HG03159 (cell line): ENCODE measurements at regions not wholly inside any gene's neighbourhood (a gene's known extent, or its start where the extent isn't known, plus 50 kb on each side); places are given as distances from the start of the nearest gene placed in this dataset.

Experiments used
- ATAC-seq: cut with Tn5 transposase; IDR thresholded peaks from one replicate; pipeline ENCODE4 v1.9.1; 2021; ENCODE audit warnings: mild to moderate bottlenecking, moderate library complexity; ENCODE audit not compliant: unreplicated experiment

GRCh38 chrX:106341823-106342222, 173.7 kb downstream of the PWWP3B start:
- no peak for ATAC-seq

- ATAC-seq: no peak
Observed at GRCh38 chrX:106356580-106356979, 188.5 kb downstream of the PWWP3B start.

GRCh38 chrX:106363214-106363613, 195.1 kb downstream of the PWWP3B start:
- no peak for ATAC-seq

- peak; percentile 73 for ATAC-seq
Observed at GRCh38 chrX:106378616-106379015, 210.5 kb downstream of the PWWP3B start.

- ATAC-seq: no peak
Observed at GRCh38 chrX:106391284-106391911, 220.4 kb upstream of the RADX start.

GRCh38 chrX:106392346-106392745, 219.4 kb upstream of the RADX start:
- no peak for ATAC-seq

GRCh38 chrX:106397788-106398538, 213.8 kb upstream of the RADX start:
- no peak for ATAC-seq

GRCh38 chrX:106401965-106402559, 209.7 kb upstream of the RADX start:
- no peak for ATAC-seq

GRCh38 chrX:106404512-106404911, 207.3 kb upstream of the RADX start:
- ATAC-seq: no peak

GRCh38 chrX:106415276-106415895, 196.4 kb upstream of the RADX start:
- ATAC-seq: peak; percentile 97

GRCh38 chrX:106436691-106437090, 175.1 kb upstream of the RADX start:
- no peak for ATAC-seq

- ATAC-seq: no peak
Observed at GRCh38 chrX:106437407-106437806, 174.4 kb upstream of the RADX start.

- no peak for ATAC-seq
Observed at GRCh38 chrX:106450405-106450804, 161.4 kb upstream of the RADX start.

GRCh38 chrX:106451933-106452332, 159.8 kb upstream of the RADX start:
- ATAC-seq: no peak

GRCh38 chrX:106454991-106455390, 156.8 kb upstream of the RADX start:
- ATAC-seq: no peak

GRCh38 chrX:106457802-106458201, 154.0 kb upstream of the RADX start:
- ATAC-seq: no peak

- no peak for ATAC-seq
Observed at GRCh38 chrX:106467422-106467821, 144.4 kb upstream of the RADX start.

- no peak for ATAC-seq
Observed at GRCh38 chrX:106467943-106468342, 143.8 kb upstream of the RADX start.

- no peak for ATAC-seq
Observed at GRCh38 chrX:106468433-106468832, 143.3 kb upstream of the RADX start.

- ATAC-seq: no peak
Observed at GRCh38 chrX:106479920-106480319, 131.9 kb upstream of the RADX start.

- ATAC-seq: no peak
Observed at GRCh38 chrX:106481341-106481740, 130.4 kb upstream of the RADX start.

GRCh38 chrX:106484233-106484632, 127.5 kb upstream of the RADX start:
- ATAC-seq: peak; percentile 99
